ENCODE measurements at regions not wholly inside any gene's neighbourhood (a gene's known extent, or its start where the extent isn't known, plus 50 kb on each side); places are given as distances from the start of the nearest gene placed in this dataset.

GRCh38 chr10:125350519-125350918 lies 190.2 kb upstream of the CTBP2 start:
- no peak for DNase-seq (ENCODE audit: low spot score)
- TF ChIP-seq CTCF (IDR thresholded peaks at IDR 0.05; ENCODE audit: extremely low read depth, missing control alignments): no peak

GRCh38 chr10:125348536-125348935 lies 188.2 kb upstream of the CTBP2 start:
- no peak for DNase-seq (ENCODE audit: low spot score)
- TF ChIP-seq CTCF (IDR thresholded peaks at IDR 0.05; ENCODE audit: extremely low read depth, missing control alignments): no peak

GRCh38 chr10:125344573-125345171 lies 184.3 kb upstream of the CTBP2 start:
- peak; percentile 11 for DNase-seq (ENCODE audit: low spot score)
- no peak for TF ChIP-seq CTCF (IDR thresholded peaks at IDR 0.05; ENCODE audit: extremely low read depth, missing control alignments)

- no peak for TF ChIP-seq CTCF (IDR thresholded peaks at IDR 0.05; ENCODE audit: extremely low read depth, missing control alignments)
- DNase-seq (ENCODE audit: low spot score): no peak
Measured at GRCh38 chr10:125343983-125344382, 183.6 kb upstream of the CTBP2 start.

- TF ChIP-seq CTCF (IDR thresholded peaks at IDR 0.05; ENCODE audit: extremely low read depth, missing control alignments): peak; percentile 20
- peak; percentile 11 for DNase-seq (ENCODE audit: low spot score)
Measured at GRCh38 chr10:125343118-125343925, 183.0 kb upstream of the CTBP2 start.

GRCh38 chr10:125341611-125342010 lies 181.2 kb upstream of the CTBP2 start:
- no peak for DNase-seq (ENCODE audit: low spot score)
- no peak for TF ChIP-seq CTCF (IDR thresholded peaks at IDR 0.05; ENCODE audit: extremely low read depth, missing control alignments)

GRCh38 chr10:125340903-125341302 lies 180.5 kb upstream of the CTBP2 start:
- no peak for DNase-seq (ENCODE audit: low spot score)
- TF ChIP-seq CTCF (IDR thresholded peaks at IDR 0.05; ENCODE audit: extremely low read depth, missing control alignments): no peak

Measured in GM20000 (cell line).